Peyer's patch (tissue), 4 donors: ENCODE measurements at regions not wholly inside any gene's neighbourhood (a gene's known extent, or its start where the extent isn't known, plus 50 kb on each side); places are given as distances from the start of the nearest gene placed in this dataset.

Experiments used
- POLR2A ChIP-seq, 2 donors: fragments of 450-650 bp; IDR thresholded peaks; one replicate each; pipeline ENCODE4 v1.5.1; 2017; ENCODE audit warnings: antibody characterized with exemption in 2 of 2, mild to moderate bottlenecking in 2 of 2, moderate library complexity in 2 of 2
- TF ChIP-seq, protein P1 (sequence below), 6 experiments: fragments of 450-650 bp in 4 of 6; fragments of 200-600 bp in 2 of 6; sonication (generic) in 1 of 6; IDR thresholded peaks; one replicate each; pipeline ENCODE4 v1.5.1; 2017 to 2019; ENCODE audit warnings: antibody characterized with exemption in 6 of 6, mild to moderate bottlenecking in 3 of 6, moderate library complexity in 1 of 6

DNA sequence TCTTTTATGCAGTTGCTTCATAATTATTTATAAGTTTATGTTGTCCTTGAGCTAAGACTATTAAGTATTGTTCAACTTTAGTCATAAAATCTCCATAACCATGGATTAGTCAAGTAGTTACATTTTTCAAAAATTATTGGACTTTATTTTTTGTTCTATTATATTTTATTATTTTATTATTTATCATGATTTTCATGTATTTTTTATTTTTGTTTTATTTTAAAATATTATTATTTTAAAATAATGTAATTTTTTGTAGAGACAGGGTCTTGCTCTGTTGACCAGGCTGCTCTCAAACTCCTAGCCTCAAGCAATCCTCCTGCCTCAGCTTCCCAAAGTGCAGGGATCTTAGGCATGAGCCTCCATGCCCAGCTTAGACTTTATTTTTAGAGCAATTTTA, 102.3 kb downstream of the NOC3L start:
- no peak for TF ChIP-seq POLR2A (IDR thresholded peaks at IDR 0.05)
- TF ChIP-seq, protein P1, sequence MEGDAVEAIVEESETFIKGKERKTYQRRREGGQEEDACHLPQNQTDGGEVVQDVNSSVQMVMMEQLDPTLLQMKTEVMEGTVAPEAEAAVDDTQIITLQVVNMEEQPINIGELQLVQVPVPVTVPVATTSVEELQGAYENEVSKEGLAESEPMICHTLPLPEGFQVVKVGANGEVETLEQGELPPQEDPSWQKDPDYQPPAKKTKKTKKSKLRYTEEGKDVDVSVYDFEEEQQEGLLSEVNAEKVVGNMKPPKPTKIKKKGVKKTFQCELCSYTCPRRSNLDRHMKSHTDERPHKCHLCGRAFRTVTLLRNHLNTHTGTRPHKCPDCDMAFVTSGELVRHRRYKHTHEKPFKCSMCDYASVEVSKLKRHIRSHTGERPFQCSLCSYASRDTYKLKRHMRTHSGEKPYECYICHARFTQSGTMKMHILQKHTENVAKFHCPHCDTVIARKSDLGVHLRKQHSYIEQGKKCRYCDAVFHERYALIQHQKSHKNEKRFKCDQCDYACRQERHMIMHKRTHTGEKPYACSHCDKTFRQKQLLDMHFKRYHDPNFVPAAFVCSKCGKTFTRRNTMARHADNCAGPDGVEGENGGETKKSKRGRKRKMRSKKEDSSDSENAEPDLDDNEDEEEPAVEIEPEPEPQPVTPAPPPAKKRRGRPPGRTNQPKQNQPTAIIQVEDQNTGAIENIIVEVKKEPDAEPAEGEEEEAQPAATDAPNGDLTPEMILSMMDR (IDR thresholded peaks at IDR 0.05): no peak
